Activated T-cell treated with anti-CD3 and anti-CD28 coated beads for 1 hour (primary cell): ENCODE measurements at regions not wholly inside any gene's neighbourhood (a gene's known extent, or its start where the extent isn't known, plus 50 kb on each side); places are given as distances from the start of the nearest gene placed in this dataset.
"Not testable (repeated sequence)": the region's sequence is repeated elsewhere in the genome, so short reads cannot be mapped to it uniquely, and the experiment has no call there.

ENCODE experiments used
- DNase-seq: peaks from one replicate; pipeline ENCODE4 v3.0.0-alpha.2; 2020; ENCODE audit warnings: low read depth

DNA sequence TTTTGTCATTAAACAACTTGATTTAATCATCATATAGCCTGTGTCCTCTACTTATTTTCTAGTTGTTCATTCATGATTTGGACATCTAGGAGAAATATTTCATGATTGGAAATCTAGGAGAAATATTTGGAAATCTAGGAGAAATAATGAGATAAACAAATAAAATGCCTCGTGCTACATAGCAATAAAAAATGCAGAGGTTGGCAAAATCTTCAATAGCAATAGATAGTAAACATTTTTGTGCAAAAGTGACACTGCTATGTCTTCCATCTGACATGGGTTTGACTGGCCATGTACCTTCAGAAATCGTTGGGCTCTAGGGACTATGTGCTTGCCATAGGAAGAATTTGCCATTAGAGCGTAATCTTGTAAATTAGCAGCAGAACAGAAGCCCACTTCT lies 1304.5 kb upstream of the ZEB2 start:
- DNase-seq: no peak

DNA sequence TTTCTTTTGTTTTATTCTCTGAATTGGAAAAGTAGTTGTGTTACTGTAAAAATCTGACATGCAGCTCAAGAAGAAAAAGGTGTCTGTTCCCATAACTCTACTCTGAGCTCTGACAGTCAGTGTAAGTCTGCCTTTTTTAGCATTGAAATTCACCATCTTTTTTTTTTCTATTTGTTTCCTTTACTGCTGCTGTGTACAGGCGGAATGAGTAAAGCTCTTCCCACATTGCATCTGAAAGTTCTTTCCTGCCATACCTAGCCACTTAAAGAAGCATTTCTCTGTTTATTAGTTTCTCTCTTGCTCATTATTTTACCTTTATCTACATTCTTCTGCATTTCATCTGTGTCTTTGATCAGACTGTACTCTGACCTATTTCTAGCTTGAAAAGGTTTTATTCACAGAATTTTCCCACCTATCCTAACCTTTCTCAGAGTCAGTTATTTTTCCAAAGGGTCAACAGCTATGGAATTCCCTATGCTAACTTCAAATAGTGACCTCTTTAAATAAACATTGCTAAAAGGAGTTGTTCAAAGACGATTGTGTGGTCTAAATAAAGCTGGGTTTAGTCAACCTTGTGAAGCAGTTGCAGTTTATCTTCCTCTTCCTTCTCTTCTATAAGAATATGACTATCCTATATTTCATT lies 1303.1 kb upstream of the ZEB2 start:
- no peak for DNase-seq

DNA sequence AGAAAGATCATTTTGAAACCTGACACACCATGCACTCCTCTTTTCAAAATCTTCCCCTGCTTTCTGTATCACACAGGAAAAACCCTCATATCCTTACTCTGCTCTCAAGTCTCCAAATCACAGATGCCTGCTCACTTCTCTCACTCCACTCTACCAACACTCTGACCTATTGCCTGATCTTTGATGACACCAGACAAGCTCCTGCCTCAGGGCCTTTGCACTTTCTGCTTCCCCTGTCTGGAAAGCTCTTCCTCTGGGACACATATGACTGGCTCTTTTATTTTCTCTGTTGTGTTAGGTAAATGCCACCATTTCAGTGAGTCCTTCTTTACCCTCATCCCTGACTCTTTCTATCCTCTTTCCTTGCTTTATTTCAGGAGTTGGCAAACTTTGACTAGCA lies 1300.7 kb upstream of the ZEB2 start:
- no peak for DNase-seq

DNA sequence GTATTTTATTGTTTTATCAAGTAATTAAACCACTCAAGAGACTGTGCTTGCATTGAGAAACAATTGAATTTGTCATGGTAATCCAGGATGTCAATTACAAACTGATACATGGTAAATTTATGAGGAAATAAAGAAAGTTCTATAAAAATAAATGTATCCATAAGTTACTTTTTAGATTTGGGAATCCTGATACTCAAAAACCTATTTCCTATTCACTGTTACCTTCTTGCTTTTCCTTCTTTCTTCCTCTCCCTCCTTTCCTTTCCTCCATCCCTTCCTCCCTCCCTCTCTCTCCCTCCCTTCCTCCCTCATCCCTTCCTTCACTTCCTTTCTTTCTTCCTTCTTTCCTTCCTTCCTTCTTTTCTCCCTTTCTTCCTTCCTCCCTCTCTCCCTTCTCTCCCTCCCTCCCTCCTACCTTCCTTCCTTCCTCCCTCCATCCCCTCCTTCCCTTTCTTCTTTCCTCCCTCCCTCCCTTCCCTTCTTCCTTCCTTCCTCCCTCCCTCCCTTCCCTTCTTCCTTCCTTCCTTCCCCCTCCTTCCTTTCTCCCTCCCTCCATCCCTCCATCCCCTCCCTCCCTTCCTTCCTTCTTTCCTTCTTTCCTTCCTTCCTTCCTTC lies 1299.1 kb upstream of the ZEB2 start:
- no peak for DNase-seq

DNA sequence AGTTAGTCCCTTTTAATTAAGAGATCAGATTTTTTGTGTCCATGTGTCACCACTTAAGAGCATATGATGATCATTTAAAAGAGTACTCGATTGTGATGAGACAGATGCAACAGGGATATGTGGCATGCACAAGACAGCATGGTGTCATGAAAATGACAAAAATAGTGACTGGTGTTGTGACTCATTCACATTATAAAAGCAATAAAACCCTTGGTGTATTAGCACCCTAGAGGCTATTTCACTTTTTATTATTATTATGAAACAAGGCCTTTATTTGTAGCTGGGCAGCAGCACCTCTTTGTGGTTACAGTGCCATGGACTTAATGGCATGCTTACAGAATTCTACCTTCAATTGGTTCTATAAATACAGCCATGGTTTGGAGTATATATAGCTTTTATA lies 1296.0 kb upstream of the ZEB2 start:
- DNase-seq: no peak

DNA sequence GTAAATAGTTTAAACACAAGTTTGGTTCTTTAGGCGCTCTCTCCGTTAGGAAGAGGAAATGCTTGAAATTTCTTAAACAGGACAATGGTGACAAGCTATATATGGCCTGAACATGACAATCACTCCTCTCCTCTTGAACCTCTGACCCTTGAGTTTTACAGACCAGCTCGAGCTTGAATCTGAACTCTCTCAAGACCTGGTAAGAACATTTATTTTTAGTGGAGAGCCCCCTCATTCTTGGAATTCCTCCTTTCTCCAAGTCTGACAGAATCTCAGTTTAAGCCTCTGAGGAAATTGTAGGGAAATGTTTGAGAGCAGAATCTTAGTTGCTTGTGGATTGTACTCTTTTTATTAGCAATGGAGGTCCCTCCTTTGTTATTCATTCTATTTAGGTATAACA lies 1293.6 kb upstream of the ZEB2 start:
- DNase-seq: no peak

DNA sequence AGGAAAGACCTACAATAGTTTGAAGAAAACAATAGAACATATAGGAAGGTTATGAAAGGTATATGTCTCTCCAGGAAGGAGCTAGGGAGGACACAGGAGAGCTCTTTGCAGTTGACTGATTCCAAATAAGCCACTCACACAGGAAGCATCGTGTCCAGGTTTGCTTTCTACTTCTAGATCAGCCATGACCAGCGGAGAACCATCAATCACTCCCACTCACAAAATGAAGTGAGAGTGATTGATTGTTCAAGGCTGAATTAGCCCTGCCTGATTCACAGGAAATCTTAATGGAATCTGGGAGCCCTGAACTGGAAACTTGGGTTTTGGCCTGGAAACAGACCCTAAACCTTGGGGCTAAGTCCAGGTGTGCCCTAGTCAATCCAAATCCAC lies 1292.2 kb upstream of the ZEB2 start:
- DNase-seq: no peak

DNA sequence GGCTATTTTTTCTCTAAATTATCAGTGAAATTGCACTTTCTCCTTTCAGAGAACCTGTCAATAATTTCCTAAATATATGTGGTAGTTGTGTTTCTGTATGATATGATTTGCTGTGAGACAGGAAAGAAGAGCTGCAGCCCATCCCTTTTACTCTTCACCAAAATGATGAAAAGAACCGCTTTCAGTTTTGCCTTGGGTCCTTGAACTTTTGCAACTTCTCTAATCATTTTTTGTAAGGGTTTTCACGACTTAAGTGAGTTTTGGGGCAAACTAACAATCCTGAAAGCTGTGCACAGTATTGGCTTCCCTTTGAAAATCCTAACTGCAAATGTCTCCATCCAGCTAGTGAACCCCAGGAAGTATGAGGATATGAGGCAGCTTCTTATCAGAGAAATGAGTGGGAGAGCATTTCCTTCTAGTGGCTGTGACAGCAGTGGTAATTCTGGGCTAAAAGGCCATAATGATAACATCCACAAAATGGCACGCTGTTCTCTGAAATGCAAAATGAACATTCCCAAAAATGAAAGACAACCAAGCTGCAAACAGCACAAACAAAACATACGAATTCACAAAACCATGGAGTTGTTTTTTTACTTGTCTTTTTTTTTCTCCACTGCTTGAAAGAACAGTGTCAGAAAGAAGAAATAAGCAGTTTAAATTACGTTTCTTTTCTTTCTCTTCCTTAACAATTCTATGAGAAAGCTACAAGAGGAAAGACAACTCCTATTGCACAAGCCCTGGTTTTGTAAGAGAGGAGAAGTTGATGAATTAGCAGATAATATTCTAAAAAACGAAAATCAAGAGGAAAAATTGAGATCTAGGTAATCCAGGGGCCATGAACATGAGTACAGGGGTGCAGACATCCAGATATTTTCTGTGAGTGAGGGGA lies 1291.6 kb upstream of the ZEB2 start:
- DNase-seq: no peak

DNA sequence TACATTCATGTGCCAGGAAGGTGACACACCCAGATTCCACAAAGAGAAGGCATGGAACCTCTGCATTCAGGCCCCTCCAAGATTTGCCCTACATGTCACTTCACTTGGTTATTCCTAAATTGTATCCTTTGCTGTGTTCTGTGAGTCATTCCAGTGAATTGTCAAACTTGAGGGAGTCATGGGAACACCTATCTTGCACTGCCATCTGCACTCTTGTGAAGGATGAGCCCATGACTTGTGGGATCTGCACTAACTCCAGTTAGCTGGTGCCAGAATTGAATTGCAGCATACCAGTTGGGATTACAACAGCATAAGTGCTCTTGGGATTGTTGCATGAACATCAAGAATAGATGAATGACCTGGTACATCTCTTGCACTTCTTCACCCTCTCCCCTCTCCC lies 1288.0 kb upstream of the ZEB2 start:
- DNase-seq: no peak

DNA sequence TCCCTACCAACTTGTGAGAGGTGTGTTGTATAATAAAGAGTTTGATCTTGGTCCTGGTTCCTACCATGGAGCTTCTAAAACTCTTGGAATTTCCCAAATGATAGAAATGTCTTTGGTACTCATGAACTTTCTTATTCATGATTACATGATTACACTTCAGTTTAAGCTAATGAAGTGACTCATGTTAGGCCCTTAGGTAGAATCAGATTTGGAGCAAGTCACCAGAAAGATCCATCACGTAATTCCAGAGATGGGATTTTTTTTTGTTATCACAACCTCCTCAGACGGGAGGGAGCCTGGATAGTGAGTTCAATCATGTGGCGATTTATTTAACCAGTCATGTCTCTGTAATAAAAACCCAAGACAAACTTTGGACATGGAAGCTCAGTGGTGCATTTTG lies 1287.6 kb upstream of the ZEB2 start:
- no peak for DNase-seq

DNA sequence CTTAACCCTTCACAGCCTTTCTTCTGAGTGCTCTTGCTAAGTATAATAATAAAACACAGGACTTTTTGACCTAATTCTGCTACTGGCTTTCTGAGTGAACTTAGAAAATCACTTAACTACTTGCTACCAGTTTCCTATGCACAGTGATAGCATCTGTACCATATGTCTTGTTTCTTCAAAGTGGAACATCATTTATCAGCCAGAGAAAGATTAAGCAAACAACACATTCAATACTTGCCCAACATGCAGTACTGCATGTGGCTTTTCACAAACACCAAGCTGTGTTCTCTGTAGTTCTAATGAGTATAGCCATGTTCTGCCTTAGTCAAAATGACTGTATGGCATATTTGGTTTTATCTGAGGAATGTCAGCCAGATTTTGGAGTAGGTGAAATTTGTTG lies 1286.6 kb upstream of the ZEB2 start:
- DNase-seq: no peak

DNA sequence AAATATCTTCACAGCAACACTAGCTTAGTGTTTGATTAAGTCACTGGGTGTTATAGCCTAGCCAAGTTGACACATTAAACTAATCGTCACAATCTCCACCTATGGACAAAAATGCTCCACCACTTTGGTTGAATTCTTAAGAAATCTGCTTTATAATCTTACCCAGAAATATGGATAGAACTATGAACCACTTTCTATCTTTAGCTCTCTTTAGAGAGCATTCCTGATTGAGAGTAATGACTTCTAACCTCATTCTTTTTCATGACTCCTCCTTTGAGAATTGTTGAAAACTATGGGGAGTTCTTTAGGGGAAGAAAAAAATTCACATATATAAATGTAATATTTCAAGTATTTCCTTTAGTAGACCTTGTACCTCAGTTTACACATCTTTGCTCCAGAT lies 1282.2 kb upstream of the ZEB2 start:
- DNase-seq: no peak

DNA sequence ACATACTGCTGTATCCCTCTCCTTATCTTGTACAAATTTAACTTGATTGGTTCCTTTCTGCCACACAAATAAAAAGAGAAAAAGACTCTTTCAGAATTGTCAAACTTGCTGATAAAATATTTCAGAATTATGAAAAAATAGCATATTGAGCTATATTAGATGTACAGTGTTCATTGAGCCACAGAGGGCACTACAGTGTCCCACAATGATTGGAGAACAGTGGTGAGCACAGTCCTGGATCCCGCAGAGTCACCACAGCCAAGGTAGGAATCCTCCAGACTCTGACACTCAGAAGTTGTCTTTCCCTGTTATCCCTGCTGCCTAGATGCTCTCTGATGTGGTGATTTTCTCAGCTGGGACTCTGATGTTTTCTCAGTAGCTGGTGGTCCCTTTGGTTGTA lies 1281.3 kb upstream of the ZEB2 start:
- DNase-seq: no peak

DNA sequence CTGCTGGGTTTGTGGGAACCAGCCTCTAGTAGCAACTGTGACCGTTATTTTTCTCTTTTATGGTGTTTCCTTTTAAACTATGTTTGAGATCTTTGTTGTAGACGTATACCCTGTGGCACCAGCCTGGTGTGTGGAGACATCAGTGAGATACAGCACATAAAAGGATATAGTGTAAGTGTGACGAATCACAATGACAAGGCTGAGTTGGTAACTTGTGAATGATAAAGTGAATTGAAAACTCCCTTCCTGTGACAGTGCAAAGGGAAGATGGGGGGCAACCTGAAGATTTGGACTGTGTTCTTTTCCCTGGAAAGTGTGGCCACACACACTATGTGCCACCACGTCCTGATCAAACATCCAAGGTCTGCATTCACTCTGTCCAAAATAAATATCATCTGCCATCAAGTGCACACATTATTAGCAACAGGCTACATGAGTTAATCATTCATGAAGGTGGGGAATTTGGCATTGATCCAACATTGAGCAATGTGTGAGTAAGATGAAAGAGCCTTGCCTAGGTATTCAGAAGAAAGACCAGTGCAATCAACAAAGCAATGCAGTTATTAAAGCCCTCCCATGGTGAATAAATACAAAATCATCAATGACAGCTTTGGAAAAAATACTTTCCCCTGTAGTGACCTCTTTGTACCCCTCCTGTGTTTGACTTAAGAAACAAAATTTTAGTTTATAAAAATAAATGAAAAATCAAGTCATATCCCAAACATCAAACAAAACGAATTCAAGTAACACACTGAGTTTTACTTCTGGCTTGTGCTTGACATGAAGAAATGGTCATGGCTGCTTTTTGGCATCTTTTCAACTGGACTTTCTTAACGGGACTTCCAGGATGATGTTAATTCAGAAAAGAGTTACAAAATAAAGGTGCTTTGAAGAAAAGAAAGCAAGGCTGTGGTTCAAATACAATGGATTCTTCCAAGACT lies 1280.5 kb upstream of the ZEB2 start:
- no peak for DNase-seq

DNA sequence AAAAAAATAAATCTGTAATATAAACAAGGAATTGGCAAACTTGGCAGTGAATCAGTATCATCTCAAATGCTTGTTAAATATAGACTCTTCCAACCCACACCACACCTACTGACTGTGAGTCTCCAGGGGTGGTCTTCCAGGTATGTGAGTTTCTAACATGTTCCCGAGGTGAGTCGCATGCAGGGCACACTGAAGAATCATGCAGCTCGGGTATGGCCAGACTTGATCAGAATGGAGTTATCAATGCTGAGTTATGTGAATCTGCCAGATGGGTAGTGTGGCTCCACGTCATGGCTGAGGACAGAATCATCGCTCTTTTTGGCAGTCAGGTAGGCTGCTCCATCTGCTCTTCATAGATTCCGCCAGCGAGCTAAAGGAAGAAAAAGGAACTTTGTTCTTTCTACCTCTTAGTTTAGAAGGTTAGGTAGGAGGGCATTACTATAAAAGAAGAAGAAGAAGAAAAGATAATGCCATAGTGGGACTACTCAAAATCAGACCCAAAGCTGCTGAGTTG lies 1279.7 kb upstream of the ZEB2 start:
- no peak for DNase-seq

DNA sequence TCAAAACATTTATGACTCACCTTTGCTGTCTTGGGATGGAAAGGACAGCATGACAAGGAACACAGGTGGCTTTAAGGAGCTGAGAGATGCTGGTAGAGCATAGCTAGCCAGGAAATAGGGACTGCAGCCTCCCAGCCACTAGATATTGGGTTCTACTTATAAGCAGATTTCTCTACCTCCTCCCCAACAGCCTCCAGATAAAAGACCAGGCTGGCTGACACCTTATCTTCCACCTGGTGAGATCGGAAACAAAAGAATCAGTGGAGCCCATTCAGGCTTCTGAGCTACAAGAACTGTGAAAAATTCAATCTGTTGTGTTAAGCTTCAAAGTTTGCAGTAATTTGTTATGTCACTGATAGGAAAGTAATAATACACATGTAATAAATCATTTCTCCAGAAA lies 1278.5 kb upstream of the ZEB2 start:
- DNase-seq: no peak

DNA sequence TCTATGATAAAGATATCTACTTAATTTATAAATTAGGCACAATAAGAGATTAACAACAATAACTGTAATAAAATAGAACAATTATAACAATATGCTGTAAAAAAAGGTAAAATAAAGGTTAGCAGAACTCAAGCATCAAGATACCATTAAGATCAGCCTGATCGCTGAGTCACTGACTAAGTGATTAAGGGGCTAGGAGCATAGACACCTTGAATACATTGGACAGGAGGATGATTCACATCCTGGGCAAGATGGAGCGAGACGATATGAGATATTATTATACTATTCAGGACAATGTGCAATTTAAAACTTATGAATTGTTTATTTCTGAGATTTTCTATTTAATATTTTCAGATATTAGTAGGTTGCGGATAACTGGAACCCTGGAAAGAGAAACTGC lies 1277.8 kb upstream of the ZEB2 start:
- no peak for DNase-seq

DNA sequence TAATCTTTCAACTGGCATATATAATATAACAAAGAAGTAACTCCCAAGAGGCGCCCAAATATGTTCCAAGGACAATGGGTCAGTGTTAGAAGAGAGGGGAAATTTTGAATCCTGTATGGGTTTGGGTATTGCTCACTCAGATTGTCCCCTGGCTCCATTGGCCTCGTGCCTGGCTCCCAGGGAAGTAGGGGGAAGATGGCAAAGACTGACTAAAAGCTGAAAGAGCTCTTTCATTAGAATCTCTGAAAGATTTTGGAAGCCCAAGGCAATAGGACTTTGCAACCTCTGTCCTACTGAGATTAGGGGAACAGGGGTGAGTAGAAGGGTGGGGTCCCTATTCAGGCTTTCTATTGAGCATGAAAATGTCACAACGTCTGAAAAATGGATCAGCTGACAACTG lies 1272.8 kb upstream of the ZEB2 start:
- no peak for DNase-seq

DNA sequence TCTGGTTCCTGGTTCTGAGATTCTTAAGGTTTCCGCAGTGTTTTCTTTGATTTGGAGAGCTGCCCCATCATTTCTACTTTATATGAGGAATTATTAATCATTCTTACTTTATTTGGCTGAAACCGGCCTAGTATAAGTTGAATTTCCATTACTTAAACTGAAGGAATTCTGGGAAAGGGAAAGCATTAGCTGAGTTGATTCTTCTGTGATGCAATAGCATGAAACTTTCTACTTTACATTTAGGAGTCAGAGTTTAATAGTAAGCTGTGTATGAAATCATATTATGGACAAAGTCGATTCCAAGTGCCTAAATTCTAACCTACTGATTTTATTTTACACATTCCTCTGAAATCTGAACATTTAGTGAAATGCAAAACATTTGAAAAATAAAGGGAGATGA lies 1269.7 kb upstream of the ZEB2 start:
- DNase-seq: no peak

DNA sequence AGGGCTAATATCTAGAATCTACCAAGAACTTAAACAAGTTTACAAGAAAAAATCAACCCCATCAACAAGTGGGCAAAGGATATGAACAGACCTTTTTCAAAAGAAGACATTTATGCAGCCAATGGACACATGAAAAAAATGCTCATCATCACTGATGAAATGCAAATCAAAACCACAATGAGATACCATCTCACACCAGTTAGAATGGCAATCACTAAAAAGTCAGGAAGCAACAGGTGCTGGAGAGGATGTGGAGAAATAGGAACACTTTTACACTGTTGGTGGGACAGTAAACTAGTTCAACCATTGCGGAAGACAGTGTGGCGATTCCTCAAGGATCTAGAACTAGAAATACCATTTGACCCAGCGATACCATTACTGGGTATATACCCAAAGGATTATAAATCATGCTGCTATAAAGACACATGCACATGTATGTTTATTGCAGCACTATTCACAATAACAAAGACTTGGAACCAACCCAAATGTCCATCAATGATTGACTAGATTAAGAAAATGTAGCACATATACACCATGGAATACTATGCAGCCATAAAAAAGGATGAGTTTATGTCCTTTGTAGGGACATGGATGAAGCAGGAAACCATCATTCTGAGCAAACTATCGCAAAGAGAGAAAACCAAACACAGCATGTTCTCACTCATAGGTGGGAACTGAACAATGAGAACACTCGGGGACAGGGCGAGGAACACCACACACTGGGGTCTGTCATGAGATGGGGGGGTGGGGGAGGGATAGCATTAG lies 1267.9 kb upstream of the ZEB2 start:
- not testable (repeated sequence) for DNase-seq

DNA sequence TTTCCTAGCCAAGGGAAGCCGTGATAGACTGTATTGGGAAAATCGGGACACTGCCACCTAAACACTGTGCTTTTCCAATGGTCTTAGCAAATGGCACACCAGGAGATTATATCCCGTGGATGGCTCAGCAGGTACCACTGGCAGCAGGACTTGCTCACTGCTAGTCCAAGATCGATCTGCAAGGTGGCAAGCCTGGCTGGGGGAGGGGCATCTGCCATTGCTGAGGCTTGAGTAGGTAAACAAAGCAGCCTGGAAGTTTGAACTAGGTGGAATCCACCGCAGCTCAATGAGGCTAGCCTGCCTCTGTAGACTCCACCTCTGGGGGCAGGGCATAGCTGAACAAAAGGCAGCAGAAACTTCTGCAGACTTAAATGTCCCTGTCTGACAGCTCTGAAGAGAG lies 1262.7 kb upstream of the ZEB2 start:
- DNase-seq: not testable (repeated sequence)
